NOMO-1 (cell line): ENCODE measurements at regions not wholly inside any gene's neighbourhood (a gene's known extent, or its start where the extent isn't known, plus 50 kb on each side); places are given as distances from the start of the nearest gene placed in this dataset.
"Not testable (repeated sequence)": the region's sequence is repeated elsewhere in the genome, so short reads cannot be mapped to it uniquely, and the experiment has no call there.

Experiments
- DNase-seq, 2 experiments: peaks; one replicate each; lab custom pipeline; 2025; ENCODE audit not compliant: unreplicated experiment in 2 of 2; lab: John Stamatoyannopoulos, UW

DNA sequence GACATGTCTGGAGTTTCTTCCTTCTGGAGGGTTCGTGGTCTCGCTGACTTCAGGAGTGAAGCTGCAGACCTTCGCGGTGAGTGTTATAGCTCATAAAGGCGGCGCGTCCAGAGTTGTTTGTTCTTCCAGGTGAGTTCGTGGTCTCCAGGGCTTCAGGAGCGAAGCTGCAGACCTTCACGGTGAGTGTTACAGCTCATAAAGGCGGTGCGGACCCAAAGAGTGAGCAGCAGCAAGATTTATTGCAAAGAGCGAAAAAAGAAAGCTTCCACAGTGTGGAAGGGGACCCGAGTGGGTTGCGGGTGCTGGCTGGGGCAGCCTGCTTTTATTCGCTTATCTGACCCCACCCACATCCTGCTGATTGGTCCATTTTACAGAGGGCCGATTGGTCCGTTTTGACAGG lies 784.2 kb upstream of the FBXO33 start:
- DNase-seq: not testable (repeated sequence)

DNA sequence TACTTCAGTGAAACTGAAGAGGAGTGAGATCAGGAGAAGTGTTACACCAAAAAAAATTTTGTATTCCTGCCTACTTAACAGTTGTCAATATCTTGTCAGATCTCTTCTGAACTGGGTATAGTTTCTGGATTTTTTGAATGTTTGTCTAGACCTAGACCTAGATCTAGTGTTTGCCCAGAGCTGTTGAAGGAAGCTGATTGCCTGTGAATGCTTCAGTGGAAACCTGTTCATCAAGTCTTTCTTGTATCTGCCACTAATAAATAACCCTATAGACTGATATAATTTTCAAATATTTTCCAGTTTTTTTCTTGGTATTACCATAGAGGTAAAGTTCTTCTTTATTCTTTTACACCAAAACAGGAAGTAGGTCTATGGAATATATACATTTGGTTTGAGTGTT lies 781.5 kb upstream of the FBXO33 start:
- no peak for DNase-seq

DNA sequence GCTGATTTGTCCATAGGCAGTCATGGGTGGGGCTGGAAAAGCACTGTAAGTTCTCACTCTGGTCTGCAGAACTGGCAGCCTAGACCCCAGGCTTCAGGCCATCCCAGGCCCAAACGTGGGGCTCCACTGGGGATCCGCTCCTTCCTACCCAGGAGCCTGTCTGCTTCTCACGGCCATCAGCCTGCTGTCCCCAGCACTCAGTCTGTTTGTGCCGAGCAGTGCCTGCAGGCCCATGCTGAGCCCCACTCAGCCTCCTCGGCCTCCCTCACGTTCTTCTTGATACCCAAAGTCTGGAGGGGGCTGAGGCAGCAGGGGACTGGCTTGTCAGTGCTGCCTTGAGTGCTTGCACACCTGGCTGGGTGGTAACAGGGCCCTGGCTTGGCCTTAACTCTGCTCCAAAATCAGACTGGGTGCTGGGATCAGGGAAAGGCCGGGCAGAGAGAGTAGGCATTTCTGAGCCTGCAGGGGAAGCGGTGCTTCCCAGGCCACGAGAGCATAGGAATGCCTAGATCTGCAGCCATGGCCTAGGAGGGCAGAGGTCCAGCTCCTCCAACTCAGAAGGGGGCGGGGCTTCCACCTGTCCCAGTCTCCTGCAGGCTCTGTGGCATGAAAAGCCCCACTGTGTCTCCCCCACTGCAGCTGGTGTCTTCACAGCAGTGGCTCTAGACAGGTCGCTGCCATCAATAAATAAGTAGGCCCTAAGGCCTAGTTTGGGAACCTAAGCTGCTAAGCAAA lies 772.4 kb upstream of the FBXO33 start:
- DNase-seq: no peak

DNA sequence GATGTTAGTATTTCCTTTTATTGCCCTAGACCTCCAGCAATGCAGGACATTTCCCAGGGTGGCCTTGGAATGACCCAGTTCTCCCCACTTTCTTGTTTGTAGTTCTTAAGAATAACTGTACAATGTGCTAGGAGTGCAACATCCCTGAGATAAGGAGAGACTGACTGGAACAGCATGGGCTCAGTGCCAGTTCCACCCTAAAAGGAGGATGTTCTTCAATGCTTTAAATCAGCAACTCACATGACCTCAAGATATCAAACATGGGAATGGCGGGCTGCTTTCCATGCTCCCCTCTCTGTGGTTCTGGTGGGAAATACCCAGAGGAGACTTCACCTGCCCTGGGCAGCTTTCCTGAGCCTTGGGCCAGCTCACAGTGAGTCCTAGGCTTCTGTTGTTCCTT lies 766.9 kb upstream of the FBXO33 start:
- no peak for DNase-seq

DNA sequence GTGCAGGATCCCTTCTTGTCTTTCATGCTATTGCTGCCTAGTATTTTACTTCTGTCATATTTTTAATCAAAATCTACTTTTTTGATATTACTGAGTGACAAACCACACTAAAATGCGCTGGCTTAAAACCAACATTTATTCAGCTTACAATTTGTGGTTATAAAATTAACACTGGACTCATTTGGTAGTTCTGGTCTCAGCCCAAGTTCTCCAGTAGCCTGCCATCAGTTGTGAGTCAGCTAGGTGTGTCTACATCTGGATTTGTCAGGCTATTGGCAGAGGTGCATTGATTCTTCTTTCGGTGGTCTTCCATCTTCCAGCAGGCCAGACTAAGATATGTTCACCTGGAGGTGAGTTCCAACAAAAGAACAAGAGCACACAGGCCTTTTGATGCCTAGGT lies 765.1 kb upstream of the FBXO33 start:
- no peak for DNase-seq

DNA sequence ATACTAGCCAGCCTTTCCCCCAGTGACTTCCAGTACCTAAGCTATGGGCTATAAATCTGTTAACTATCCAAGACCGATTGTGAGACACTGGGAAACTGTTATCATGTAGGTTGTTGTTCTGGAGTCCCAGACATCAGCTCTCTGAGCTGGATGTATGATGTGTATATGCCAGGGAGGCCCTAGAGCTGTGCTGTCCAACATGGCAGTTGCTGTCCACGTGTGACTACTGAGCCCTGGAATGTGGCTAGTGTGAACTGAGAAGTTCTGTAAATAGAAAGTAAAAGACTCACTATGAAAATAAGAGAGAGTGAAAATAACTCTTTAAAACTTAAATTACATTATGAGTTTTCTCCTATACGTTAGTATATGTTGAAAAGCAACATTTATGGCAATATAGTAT lies 755.8 kb upstream of the FBXO33 start:
- no peak for DNase-seq

DNA sequence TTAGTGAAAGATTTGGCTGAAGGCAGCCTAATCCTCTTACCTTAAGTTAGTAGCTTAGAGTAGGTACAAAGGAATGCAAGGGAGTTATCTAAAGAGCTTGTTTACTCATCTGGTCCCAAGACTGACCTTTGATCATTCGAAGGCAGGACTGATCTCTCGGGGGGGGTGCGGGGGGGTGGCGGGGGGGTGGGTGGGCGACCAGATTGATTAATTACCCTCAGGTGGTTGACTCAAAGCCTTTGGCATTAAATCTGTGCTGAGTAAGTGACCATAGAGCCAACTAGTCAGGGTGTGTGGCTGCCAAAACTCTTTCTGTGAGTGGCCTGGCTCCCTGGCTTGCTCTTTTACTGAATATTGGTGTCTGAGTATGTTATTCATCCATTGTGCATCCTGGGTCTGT lies 731.9 kb upstream of the FBXO33 start:
- no peak for DNase-seq

DNA sequence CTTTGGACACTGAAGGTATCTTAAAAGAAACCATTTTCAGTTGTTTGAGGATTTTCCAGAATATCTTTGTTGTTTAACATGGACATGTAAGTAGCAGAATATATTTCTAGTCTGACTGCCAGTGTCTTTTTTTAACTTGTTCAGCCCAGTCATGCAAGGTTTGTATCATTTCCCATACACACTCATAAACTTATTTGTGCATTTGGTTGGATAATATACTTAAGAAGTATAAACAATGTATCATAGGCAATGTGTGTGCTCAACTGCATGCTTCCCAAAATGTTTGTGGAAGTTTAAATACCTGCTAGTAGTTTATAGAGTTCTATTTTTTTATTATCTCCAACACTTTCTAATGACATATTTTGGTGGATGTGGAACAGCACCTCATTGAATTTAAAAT lies 707.4 kb upstream of the FBXO33 start:
- no peak for DNase-seq

DNA sequence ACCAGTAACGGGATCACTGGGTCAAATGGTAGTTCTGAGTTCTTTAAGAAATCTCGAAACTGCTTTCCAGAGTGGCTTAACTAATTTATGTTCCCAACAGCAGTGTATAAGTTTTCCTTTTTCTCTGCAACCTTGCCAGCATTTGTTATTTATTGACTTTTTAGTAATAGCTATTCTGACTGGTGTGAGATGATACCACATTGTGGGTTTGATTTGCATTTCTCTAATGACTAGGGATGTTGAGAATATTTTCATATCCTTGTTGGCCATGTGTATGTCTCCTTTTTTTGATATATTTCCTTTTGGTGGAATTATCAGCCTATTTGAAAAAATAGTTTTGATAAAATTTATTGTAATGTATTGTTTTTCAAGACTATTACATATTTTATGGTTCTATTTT lies 701.2 kb upstream of the FBXO33 start:
- DNase-seq: no peak

DNA sequence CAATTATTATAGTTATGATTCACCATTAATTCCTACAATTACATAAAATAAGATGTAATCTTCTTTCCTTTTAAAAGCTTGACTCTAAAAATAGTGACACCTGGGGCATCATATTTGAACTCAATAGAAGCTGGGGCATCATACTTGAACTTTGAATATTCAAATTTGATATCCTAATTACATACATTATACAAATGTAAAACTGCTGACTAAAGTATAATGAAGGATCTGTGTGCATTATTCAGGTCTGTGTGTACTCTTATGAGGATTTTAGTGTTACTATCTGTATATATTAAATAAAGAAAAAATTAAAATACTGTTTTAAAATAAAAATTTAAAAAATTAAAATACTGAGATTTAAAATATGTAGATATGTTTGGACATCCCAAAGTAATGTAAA lies 696.9 kb upstream of the FBXO33 start:
- DNase-seq: no peak

DNA sequence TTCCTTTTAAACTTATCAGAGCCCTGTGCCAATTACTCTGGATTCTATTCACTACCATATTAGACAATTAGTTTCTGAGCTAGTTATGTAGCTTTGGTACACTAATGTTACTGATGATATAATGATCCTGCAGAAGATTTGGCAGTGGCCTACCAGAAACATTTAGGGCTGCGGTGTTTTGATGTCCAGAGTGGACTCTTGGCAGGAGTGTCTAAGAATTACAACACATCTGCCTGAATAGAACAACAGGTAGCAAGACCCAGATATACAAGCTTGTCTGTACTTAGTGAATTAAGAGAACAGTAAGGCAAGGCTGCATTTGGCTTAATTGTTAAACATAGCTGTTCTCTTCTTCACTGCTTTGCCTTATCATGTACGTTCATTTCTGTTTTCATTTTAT lies 691.6 kb upstream of the FBXO33 start:
- no peak for DNase-seq

DNA sequence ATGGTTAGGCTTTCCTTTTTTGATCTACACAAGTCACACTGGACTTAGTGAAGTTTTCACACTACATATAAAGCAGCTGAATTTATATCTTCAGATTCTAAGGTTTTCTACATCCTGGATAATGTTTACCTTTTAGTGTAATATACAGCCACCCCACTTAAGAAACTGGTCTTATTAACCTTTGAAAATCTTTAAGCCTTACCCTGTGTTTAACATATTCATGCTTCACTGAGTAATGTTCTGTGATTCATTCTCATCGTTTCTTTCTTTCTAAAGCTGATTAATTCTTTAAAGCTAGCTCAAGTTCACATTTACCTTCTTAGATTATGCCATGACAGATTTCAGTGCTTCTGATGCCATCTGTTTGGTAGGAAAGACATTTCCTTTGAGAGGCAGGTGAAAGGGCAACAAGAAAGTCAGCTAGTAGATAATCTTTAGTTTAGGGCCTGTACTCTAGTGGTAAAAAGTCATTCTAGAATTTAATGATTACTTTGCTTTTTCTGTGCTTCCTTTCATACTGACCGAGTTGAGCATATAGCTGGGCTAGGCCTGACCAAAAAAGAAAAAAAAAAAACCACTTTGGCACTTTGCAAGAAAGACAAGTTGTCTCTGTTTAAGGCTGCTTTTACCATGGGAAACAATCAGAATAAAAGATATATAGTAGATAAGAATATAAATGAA lies 690.9 kb upstream of the FBXO33 start:
- DNase-seq: no peak

DNA sequence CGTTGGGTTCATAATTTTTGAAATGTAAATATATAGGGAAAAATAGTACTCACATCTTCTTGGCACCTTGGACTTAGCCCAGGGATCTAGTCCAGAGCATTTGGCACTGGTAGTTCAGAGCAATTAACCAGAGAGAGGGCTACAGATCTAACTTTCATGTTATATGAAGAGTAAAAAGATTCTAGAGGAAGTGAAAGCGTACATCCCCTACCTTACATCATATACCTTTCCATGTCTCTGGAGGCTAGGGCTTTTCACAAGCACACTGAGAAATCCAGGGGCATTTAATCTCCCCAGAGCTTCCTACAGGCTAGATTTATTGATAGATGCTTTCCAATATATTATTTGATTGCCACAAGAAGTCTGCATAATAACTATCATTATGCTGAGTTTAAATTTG lies 687.5 kb upstream of the FBXO33 start:
- DNase-seq: no peak

DNA sequence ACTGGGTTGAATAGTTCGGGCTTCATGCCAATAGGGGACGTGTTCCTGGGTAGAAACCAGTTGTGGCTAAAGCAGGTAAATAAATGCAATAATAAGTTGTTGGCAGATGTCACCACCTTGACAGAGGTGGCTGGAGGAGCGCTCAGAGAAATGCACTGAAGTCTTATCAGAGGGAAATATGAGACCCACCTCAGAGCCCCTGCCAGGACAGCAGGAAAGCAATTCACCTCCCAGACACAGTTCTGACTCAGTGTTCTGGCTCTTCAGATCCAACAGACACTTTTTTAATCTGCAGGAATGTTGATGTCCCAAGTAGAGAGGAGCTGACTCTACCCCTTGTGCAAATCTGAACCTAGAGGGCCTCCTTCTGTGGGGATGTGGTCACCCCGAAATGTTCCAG lies 687.1 kb upstream of the FBXO33 start:
- DNase-seq: no peak

DNA sequence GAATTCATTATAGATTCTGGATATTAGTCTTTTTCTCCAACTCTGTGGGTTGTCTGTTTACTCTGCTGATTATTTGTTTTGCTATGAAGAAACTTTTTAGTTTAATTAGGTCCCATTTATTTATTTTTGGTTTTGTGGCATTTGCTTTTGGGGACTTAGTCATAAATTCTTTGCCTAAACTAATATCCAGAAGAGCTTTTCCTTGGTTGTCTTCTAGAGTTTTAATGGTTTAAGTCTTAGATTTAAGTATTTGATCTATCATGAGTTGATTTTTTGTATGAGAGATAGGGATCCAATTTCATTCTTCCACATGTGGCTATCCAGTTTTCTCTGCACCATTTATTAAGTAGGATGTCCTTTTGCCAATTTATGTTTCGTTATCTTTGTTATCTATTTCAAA lies 683.4 kb upstream of the FBXO33 start:
- no peak for DNase-seq

DNA sequence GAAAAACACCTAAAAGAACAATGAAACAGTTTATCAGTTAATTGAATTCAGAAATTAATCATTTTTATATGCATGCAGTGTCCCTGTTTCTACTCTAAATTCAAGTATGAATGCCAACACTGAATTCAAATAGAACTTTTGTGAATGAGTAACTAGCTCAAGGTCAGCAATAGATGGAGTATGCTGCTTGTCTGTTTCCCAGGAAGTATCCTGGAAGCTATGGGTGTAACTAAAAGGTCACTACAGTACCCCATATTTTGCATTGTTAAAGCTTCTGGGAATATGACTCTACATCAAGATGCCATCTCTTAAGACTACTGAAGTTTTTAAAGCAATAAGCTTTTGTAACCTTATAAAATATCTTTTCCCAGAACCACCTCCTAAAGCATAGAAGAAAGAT lies 681.4 kb upstream of the FBXO33 start:
- DNase-seq: no peak

DNA sequence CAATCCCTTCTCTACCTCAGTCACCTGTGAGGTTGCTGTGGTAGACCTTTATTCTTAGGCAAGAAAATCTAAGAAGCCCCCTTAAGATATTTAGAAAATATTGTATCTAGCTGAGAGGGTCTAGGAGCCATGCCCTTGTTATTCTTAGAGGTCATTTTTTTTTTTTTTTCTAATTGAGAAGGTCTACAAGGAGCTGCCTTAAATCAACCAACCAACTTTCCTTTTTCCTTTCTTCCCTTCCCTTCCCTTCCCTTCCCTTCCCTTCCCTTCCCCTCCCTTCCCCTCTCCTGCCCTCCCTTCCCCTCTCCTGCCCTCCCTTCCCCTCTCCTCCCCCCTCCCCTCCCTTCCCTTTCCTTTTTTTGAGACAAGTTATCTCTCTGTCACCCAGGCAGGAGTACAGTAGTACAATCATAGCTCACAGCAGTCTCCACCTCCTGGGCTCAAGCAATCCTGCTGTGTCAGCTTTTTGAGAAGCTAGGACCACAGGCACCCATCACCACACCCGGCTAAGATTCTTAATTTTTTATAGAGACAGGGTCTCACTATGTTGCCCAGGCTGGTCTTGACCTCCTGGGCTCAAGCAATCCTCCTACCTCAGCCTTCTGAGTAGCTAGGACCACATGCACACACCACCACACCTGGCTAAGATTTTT lies 668.4 kb upstream of the FBXO33 start:
- no peak for DNase-seq

DNA sequence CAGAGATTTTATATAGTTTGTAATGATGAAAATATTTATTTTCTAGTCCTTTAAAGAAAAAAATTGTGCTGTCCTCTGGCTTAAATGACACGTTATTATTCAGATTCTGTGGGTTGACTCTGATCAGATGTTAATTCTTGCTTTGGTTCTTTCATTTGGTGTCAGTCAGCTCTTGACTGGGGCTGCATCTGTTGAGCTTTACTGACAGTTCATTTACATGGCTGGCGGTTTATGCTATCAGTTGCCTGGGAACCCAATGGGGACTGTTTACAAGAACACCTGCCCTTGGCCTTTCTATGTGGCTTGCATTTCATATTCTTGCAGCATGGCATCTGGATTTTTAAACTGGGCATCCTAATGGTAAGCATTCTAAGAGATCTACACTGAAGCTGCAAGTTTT lies 667.1 kb upstream of the FBXO33 start:
- no peak for DNase-seq

DNA sequence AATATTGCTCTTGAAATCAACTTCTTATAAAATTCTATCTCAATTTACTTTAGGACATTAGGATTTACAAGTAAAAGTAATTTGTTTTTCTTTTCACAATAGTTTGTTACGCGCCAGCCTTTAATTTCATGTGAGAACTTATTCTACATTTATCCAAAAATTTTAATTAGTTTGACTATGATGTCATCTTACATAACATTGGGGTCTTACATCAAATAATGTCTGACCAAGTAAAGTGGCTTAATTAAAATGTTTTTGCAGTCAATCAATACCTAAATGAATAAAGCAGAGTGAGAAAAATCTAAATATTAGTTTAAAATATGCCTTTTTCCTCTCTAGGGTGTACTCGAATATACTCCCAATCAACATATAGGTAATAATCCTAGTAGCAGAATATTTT lies 666.2 kb upstream of the FBXO33 start:
- no peak for DNase-seq

DNA sequence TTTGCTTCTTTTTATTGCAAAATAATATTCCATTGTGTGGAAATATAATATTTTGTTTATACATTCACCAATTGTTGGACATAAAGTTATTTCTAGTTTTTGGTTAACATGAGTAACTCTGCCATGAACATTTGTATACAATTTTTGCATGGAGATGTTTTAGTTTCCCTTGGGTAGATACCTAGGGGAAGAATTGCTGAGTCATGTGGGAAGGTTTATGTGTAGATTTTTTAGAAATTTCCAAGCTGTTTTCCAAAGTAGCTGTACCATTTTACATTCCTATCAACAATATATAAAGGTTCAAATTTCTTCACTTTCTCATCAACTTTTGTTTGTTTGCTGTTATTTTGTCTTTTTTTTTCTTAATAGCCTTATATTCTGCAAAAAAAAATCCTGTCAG lies 664.7 kb upstream of the FBXO33 start:
- no peak for DNase-seq

DNA sequence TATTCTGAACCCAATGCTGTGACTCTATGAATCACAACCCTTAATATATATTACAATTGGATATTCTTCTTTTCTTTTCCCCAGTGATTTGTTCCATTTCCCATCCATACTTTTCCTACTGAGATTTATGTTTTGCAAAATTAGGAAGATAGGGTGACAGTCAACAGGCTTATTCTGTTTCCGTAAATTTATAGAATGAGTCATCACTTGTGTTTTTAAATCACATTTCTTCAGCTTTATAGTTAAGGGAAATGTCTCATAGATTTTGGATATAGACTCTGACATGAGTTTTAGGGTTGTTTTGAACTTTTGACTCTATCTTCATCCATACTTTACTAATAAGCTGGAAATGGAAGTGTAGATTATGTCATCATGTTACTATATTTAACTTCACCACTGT lies 661.6 kb upstream of the FBXO33 start:
- no peak for DNase-seq

DNA sequence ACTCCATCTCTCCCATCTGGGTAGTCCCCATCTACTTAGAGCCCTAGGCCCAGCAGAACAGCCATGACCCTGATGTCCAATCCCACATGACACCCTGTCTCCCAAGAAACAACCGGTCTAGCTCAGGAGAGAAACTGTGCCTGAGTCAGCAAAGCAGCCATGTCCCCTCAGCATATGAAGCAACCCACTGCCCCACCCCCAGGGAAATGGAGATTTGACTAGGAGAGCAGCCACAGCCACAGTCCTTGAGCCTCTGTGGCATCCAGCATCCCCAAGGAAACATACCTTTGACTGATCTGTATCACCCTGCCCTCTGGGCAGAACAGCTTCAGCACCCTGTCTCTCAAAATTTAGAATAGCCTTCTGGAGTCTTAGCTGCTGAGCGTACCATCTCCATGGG lies 641.9 kb upstream of the FBXO33 start:
- DNase-seq: no peak
